ENCODE measurements at regions not wholly inside any gene's neighbourhood (a gene's known extent, or its start where the extent isn't known, plus 50 kb on each side); places are given as distances from the start of the nearest gene placed in this dataset.
"Not testable (repeated sequence)": the region's sequence is repeated elsewhere in the genome, so short reads cannot be mapped to it uniquely, and the experiment has no call there.

GRCh38 chr6:4449409-4449808 is 314.0 kb upstream of the ECI2 start:
- DNase-seq, result no peak

GRCh38 chr6:4448841-4449240 is 313.5 kb upstream of the ECI2 start:
- DNase-seq, result no peak

GRCh38 chr6:4447639-4448330 is 312.4 kb upstream of the ECI2 start:
- no peak for DNase-seq

- no peak for DNase-seq
These were observed 311.6 kb upstream of the ECI2 start for GRCh38 chr6:4446982-4447381.

GRCh38 chr6:4441981-4442434 is 306.6 kb upstream of the ECI2 start:
- no peak for DNase-seq

GRCh38 chr6:4439159-4439558 is 303.8 kb upstream of the ECI2 start:
- DNase-seq, result no peak

GRCh38 chr6:4437342-4437741 is 302.0 kb upstream of the ECI2 start:
- no peak for DNase-seq

- DNase-seq, result no peak
These were observed 300.6 kb upstream of the ECI2 start for GRCh38 chr6:4435981-4436445.

- no peak for DNase-seq
These were observed 299.3 kb upstream of the ECI2 start for GRCh38 chr6:4434655-4435054.

GRCh38 chr6:4433199-4433598 is 297.8 kb upstream of the ECI2 start:
- no peak for DNase-seq

GRCh38 chr6:4426968-4427367 is 291.6 kb upstream of the ECI2 start:
- DNase-seq, result no peak

GRCh38 chr6:4421837-4422236 is 286.5 kb upstream of the ECI2 start:
- no peak for DNase-seq

- no peak for DNase-seq
These were observed 284.9 kb upstream of the ECI2 start for GRCh38 chr6:4420160-4420865.

- DNase-seq, result no peak
These were observed 280.2 kb upstream of the ECI2 start for GRCh38 chr6:4415549-4415948.

GRCh38 chr6:4414078-4414477 is 278.7 kb upstream of the ECI2 start:
- not testable (repeated sequence) for DNase-seq

- DNase-seq, result no peak
These were observed 277.7 kb upstream of the ECI2 start for GRCh38 chr6:4413073-4413472.

GRCh38 chr6:4412488-4412887 is 277.1 kb upstream of the ECI2 start:
- DNase-seq, result no peak

GRCh38 chr6:4412077-4412476 is 276.7 kb upstream of the ECI2 start:
- no peak for DNase-seq

GRCh38 chr6:4407710-4408109 is 272.3 kb upstream of the ECI2 start:
- DNase-seq, result not testable (repeated sequence)

GRCh38 chr6:4405621-4406212 is 270.3 kb upstream of the ECI2 start:
- DNase-seq, result no peak

- DNase-seq, result no peak
These were observed 269.0 kb upstream of the ECI2 start for GRCh38 chr6:4404415-4404814.

- no peak for DNase-seq
These were observed 268.5 kb upstream of the ECI2 start for GRCh38 chr6:4403828-4404227.

- no peak for DNase-seq
These were observed 267.8 kb upstream of the ECI2 start for GRCh38 chr6:4403023-4403752.

Measured in activated T-cell treated with anti-CD3 and anti-CD28 coated beads for 4 hours (primary cell).